DMS 273 (cell line): ENCODE measurements at regions not wholly inside any gene's neighbourhood (a gene's known extent, or its start where the extent isn't known, plus 50 kb on each side); places are given as distances from the start of the nearest gene placed in this dataset.

Experiments used
- DNase-seq: peaks from one replicate; lab custom pipeline; 2025; ENCODE audit not compliant: unreplicated experiment; lab: John Stamatoyannopoulos, UW

- DNase-seq: no peak
These were observed 51.3 kb downstream of the GADD45G start for GRCh38 chr9:89655990-89656657.

GRCh38 chr9:89657295-89657694, 52.5 kb downstream of the GADD45G start:
- DNase-seq: no peak

GRCh38 chr9:89657765-89658164, 53.0 kb downstream of the GADD45G start:
- DNase-seq: no peak

- DNase-seq: peak; percentile 19
These were observed 53.6 kb downstream of the GADD45G start for GRCh38 chr9:89658401-89658800.

- DNase-seq: no peak
These were observed 54.1 kb downstream of the GADD45G start for GRCh38 chr9:89658931-89659330.

GRCh38 chr9:89659473-89659872, 54.7 kb downstream of the GADD45G start:
- no peak for DNase-seq

- no peak for DNase-seq
These were observed 55.3 kb downstream of the GADD45G start for GRCh38 chr9:89659891-89660685.

GRCh38 chr9:89661391-89661949, 56.7 kb downstream of the GADD45G start:
- DNase-seq: no peak

- peak; percentile 98 for DNase-seq
These were observed 57.3 kb downstream of the GADD45G start for GRCh38 chr9:89661956-89662717.

GRCh38 chr9:89662718-89663613, 58.2 kb downstream of the GADD45G start:
- peak; percentile 60 for DNase-seq

GRCh38 chr9:89663614-89663970, 58.8 kb downstream of the GADD45G start:
- DNase-seq: no peak

GRCh38 chr9:89664010-89664409, 59.2 kb downstream of the GADD45G start:
- DNase-seq: no peak

- no peak for DNase-seq
These were observed 60.1 kb downstream of the GADD45G start for GRCh38 chr9:89664896-89665329.

- no peak for DNase-seq
These were observed 61.6 kb downstream of the GADD45G start for GRCh38 chr9:89666364-89666763.

GRCh38 chr9:89666950-89667349, 62.1 kb downstream of the GADD45G start:
- no peak for DNase-seq

- no peak for DNase-seq
These were observed 62.9 kb downstream of the GADD45G start for GRCh38 chr9:89667726-89668125.

GRCh38 chr9:89668216-89668865, 63.5 kb downstream of the GADD45G start:
- DNase-seq: peak; percentile 42

- no peak for DNase-seq
These were observed 64.0 kb downstream of the GADD45G start for GRCh38 chr9:89668866-89669246.

GRCh38 chr9:89669361-89669842, 64.6 kb downstream of the GADD45G start:
- DNase-seq: no peak

GRCh38 chr9:89670114-89670513, 65.3 kb downstream of the GADD45G start:
- DNase-seq: no peak
